Keratinocyte (primary cell): ENCODE measurements at regions not wholly inside any gene's neighbourhood (a gene's known extent, or its start where the extent isn't known, plus 50 kb on each side); places are given as distances from the start of the nearest gene placed in this dataset.

Experiments
- CTCF ChIP-seq, 3 experiments: IDR thresholded peaks in 1 of 3; conservative IDR thresholded peaks in 1 of 3; optimal IDR thresholded peaks in 1 of 3; 2 replicates in 2 of 3; 3 replicates in 1 of 3; pipeline versions ENCODE3 to v1.5.1; 2011; ENCODE audit warnings: low read length in 3 of 3, mild to moderate bottlenecking in 3 of 3, moderate library complexity in 2 of 3, control low read depth in 1 of 3, inconsistent platforms in 1 of 3; ENCODE audit not compliant: insufficient read depth in 2 of 3; ENCODE audit errors: extremely low read depth in 1 of 3
- EZH2 ChIP-seq: IDR thresholded peaks from one replicate; pipeline ENCODE4 v1.6.1; 2012; ENCODE audit warnings: inconsistent platforms, mild to moderate bottlenecking, low read length, moderate library complexity

GRCh38 chr15:29988701-29989100, 94.1 kb upstream of the GOLGA8J start:
- TF ChIP-seq EZH2, result no peak
- TF ChIP-seq CTCF (optimal IDR thresholded peaks at IDR 0.05 in 1 of 3, IDR thresholded peaks at IDR 0.05 in 1 of 3, conservative IDR thresholded peaks at IDR 0.05 in 1 of 3; ENCODE audit: extremely low read depth in 1 of 3, insufficient read depth in 2 of 3, low read length in 3 of 3), result no peak
